GM21786 (cell line): ENCODE measurements at regions not wholly inside any gene's neighbourhood (a gene's known extent, or its start where the extent isn't known, plus 50 kb on each side); places are given as distances from the start of the nearest gene placed in this dataset.

Experiments
- ATAC-seq: cut with Tn5 transposase; IDR thresholded peaks from one replicate; pipeline ENCODE4 v1.9.1; 2021; ENCODE audit not compliant: unreplicated experiment

GRCh38 chr6:19128701-19129100 lies 708.5 kb upstream of the ID4 start:
- no peak for ATAC-seq

GRCh38 chr6:19135706-19136105 lies 701.5 kb upstream of the ID4 start:
- ATAC-seq, result no peak

GRCh38 chr6:19137505-19137904 lies 699.7 kb upstream of the ID4 start:
- ATAC-seq, result no peak

- no peak for ATAC-seq
These were observed 694.9 kb upstream of the ID4 start for GRCh38 chr6:19142275-19142674.

- ATAC-seq, result no peak
These were observed 686.9 kb upstream of the ID4 start for GRCh38 chr6:19150307-19150706.

GRCh38 chr6:19153270-19153980 lies 683.7 kb upstream of the ID4 start:
- ATAC-seq, result no peak

GRCh38 chr6:19153981-19154295 lies 683.2 kb upstream of the ID4 start:
- ATAC-seq, result no peak

- ATAC-seq, result no peak
These were observed 680.7 kb upstream of the ID4 start for GRCh38 chr6:19156443-19156842.

- ATAC-seq, result no peak
These were observed 679.7 kb upstream of the ID4 start for GRCh38 chr6:19157486-19157885.

GRCh38 chr6:19158586-19158985 lies 678.6 kb upstream of the ID4 start:
- ATAC-seq, result no peak

- no peak for ATAC-seq
These were observed 678.1 kb upstream of the ID4 start for GRCh38 chr6:19159089-19159488.

GRCh38 chr6:19159561-19159960 lies 677.6 kb upstream of the ID4 start:
- no peak for ATAC-seq

GRCh38 chr6:19160081-19160730 lies 677.0 kb upstream of the ID4 start:
- no peak for ATAC-seq

- ATAC-seq, result no peak
These were observed 669.9 kb upstream of the ID4 start for GRCh38 chr6:19167251-19167650.

GRCh38 chr6:19169366-19169765 lies 667.8 kb upstream of the ID4 start:
- ATAC-seq, result no peak

GRCh38 chr6:19175023-19175422 lies 662.1 kb upstream of the ID4 start:
- ATAC-seq, result no peak

GRCh38 chr6:19180348-19181072 lies 656.7 kb upstream of the ID4 start:
- no peak for ATAC-seq

GRCh38 chr6:19181211-19181610 lies 656.0 kb upstream of the ID4 start:
- ATAC-seq, result no peak

GRCh38 chr6:19193624-19194023 lies 643.5 kb upstream of the ID4 start:
- no peak for ATAC-seq

GRCh38 chr6:19204445-19204844 lies 632.7 kb upstream of the ID4 start:
- no peak for ATAC-seq

- ATAC-seq, result no peak
These were observed 632.1 kb upstream of the ID4 start for GRCh38 chr6:19205076-19205475.

GRCh38 chr6:19209202-19209601 lies 628.0 kb upstream of the ID4 start:
- no peak for ATAC-seq
